Bronchial epithelial cell (primary cell): ENCODE measurements at regions not wholly inside any gene's neighbourhood (a gene's known extent, or its start where the extent isn't known, plus 50 kb on each side); places are given as distances from the start of the nearest gene placed in this dataset.

Experiments
- DNase-seq: peaks from one replicate; pipeline ENCODE4 v3.0.0-alpha.2; 2010; ENCODE audit warnings: low read depth
- FAIRE-seq: peaks from 2 replicates; lab custom pipeline; 2011; peaks lifted over from hg19 to GRCh38; lab: Jason Lieb, UNC
- H3K27me3 ChIP-seq: 2 replicates; pipeline ENCODE4 v1.5.1; 2011; ENCODE audit warnings: low read length; ENCODE audit not compliant: control insufficient read depth, insufficient read depth
- H3K36me3 ChIP-seq: 2 replicates; pipeline ENCODE4 v1.5.1; 2011; ENCODE audit warnings: low read length; ENCODE audit not compliant: control insufficient read depth, insufficient read depth
- H3K4me3 ChIP-seq: 2 replicates; pipeline ENCODE4 v1.5.1; 2011; ENCODE audit warnings: mild to moderate bottlenecking, low read depth, low read length, control low read depth
- CTCF ChIP-seq: IDR thresholded peaks from 2 replicates; pipeline ENCODE4 v1.5.1; 2011; ENCODE audit warnings: mild to moderate bottlenecking, moderate library complexity, low read length, control low read depth, inconsistent platforms; ENCODE audit not compliant: insufficient read depth, severe bottlenecking

DNA sequence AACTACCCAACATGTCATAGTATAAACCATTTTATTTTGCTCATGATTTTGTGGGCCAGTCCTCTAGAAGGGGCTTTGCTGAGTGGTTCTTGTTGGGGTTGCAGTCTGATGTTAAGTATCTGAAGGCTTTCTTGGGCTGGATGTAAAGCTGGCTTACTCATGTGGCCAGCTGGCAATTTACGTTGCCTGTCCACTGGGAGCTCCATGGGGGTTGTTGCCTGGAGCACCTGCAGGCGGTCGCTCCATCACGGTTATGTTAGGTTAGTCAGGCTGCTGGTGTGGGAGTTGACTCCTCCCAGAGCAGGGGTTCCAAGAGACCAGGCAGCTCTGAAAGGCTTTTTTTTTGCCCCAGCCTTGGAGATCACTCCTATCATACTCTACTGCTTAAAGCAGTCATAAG lies 98.1 kb downstream of the NR1D2 start:
- TF ChIP-seq CTCF: no peak
- DNase-seq (no peak), FAIRE-seq (no peak)
- no peaks in the 10 kb centered on the region for H3K36me3 ChIP-seq
- H3K27me3 ChIP-seq: no peaks in the 10 kb centered on the region
- H3K4me3 ChIP-seq: no peak overlapping the region

DNA sequence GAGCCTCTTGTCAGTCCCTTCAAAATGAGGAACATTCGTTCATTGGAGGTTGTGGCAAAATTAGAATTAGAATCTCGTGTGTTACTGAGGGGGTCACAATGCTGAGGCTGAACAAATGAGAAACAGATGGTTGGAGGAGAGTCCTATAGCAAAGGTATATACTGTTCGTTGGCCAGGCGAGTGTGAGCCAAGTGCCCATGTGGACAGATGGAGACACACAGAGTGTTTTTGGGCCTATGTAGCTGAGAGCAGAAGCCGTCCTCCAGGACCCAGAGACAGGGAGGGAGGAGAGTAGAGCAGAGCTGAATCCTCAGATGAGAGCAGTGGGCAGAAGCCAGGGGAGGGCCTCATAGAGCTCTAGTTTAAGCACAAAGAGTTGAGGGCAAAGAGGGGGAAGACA lies 98.9 kb downstream of the NR1D2 start:
- no peak for FAIRE-seq
- Histone ChIP-seq H3K27me3 (no peaks in the 10 kb centered on the region), H3K36me3 (no peaks in the 10 kb centered on the region), H3K4me3 (no peak overlapping the region)
- no peak for TF ChIP-seq CTCF
- DNase-seq: no peak

GRCh38 chr3:24046214-24046613 lies 101.1 kb downstream of the NR1D2 start:
- DNase-seq: no peak
- Histone ChIP-seq H3K4me3 (no peak overlapping the region), H3K27me3 (no peaks in the 10 kb centered on the region), H3K36me3 (no peaks in the 10 kb centered on the region)
- TF ChIP-seq CTCF: no peak
- FAIRE-seq: no peak

DNA sequence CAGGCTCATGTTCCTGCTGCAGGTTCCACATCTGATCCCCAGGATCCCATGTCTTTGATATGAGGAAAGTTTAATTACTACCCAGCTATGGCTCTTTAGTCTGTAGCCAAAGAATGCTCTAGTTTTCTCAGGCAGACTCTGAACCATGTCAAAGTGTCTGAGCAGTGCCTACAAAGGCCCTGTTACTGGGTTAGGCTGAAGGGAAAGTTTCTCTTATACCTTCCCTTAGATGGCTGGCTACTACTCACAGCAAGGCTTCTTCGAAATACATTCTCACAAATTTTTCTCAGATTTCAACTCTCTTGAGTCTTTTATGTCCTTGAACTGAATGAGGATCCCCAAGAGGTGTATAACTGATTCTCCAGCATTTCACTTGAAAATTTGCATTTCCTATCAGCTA lies 102.4 kb downstream of the NR1D2 start:
- no peak for TF ChIP-seq CTCF
- Histone ChIP-seq H3K4me3 (no peak overlapping the region), H3K27me3 (no peaks in the 10 kb centered on the region), H3K36me3 (no peaks in the 10 kb centered on the region)
- DNase-seq (no peak), FAIRE-seq (no peak)

DNA sequence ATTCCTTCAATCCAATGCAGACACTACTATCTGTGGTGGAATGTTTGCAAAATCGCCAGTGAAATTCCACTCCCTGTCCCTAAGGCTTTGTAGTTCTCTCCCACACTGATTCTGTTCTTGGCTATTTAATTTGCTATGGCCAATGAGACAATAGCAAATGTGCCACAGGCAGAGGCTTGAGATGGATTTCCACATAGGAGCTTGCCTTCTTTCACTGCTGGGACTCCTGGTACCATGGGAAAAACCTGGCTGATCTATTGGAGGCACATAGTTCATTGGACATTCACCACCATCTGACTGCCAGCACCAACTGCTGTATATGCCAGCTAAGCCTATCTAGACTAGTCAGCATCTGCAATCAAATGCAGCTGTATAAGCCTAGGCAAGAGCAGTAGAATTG lies 103.8 kb downstream of the NR1D2 start:
- H3K27me3 ChIP-seq: no peaks in the 10 kb centered on the region
- FAIRE-seq (no peak), DNase-seq (no peak)
- no peak overlapping the region for H3K4me3 ChIP-seq
- TF ChIP-seq CTCF: no peak
- H3K36me3 ChIP-seq: no peaks in the 10 kb centered on the region

DNA sequence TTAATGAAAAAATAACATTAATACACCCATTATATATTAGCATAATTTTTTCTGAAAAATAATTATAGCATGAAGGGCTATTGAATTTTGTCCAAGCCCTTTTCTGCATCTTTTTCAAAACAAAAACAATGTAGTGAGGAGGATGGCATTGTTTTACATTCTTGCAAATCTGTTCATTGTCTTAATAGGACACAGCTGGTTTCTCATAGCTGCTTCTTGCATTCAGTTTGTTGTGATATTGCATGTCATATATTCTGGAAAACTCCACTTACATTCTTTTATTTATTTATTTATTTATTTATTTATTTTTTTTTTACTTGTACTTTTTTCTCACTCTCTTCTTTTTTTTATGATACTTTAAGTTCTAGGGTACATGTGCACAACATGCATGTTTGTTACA lies 107.4 kb downstream of the NR1D2 start:
- TF ChIP-seq CTCF: no peak
- FAIRE-seq (no peak), DNase-seq (no peak)
- H3K27me3 ChIP-seq: no peaks in the 10 kb centered on the region
- H3K4me3 ChIP-seq: no peak overlapping the region
- H3K36me3 ChIP-seq: no peaks in the 10 kb centered on the region
